ENCODE measurements at regions not wholly inside any gene's neighbourhood (a gene's known extent, or its start where the extent isn't known, plus 50 kb on each side); places are given as distances from the start of the nearest gene placed in this dataset.

DNA sequence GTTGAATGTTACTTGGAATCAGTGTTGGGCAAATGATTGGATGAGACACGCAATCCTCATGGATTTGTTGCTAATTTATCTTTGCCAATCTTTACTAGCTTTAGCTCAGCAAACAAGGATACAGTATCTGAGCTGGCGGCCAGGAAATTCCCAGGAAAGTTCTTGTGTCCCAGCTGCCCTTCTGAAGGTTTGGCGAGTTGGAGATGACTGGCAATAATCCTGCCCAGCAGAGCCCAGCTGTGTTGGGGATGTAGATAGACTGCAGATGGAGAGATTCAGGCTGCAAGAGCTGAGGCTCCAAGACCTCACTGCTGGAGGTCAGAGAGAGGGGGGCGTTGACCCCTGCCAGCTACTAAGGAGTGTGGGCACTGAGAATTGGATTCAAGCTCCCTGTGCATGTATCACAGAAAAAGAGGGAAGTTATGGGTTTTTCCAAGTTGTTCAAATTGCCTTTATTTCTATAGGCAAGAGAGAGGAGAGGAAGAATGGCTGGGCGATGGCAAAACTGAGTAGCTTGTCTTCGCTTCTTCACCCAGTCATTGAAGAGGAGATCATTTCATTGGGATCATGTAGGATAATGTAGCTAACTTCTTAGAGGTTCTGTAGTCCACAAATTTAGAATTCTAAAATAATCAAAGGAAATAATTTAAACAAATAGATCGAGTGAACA, 506.8 kb upstream of the LRATD1 start:
- TF ChIP-seq, protein P1, sequence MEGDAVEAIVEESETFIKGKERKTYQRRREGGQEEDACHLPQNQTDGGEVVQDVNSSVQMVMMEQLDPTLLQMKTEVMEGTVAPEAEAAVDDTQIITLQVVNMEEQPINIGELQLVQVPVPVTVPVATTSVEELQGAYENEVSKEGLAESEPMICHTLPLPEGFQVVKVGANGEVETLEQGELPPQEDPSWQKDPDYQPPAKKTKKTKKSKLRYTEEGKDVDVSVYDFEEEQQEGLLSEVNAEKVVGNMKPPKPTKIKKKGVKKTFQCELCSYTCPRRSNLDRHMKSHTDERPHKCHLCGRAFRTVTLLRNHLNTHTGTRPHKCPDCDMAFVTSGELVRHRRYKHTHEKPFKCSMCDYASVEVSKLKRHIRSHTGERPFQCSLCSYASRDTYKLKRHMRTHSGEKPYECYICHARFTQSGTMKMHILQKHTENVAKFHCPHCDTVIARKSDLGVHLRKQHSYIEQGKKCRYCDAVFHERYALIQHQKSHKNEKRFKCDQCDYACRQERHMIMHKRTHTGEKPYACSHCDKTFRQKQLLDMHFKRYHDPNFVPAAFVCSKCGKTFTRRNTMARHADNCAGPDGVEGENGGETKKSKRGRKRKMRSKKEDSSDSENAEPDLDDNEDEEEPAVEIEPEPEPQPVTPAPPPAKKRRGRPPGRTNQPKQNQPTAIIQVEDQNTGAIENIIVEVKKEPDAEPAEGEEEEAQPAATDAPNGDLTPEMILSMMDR (IDR thresholded peaks at IDR 0.05 in 4 of 5, conservative IDR thresholded peaks at IDR 0.05 in 1 of 5) = no peak
- no peak for TF ChIP-seq POLR2A (IDR thresholded peaks at IDR 0.05)

Measured in gastrocnemius medialis (tissue), 4 donors.